ENCODE measurements at regions not wholly inside any gene's neighbourhood (a gene's known extent, or its start where the extent isn't known, plus 50 kb on each side); places are given as distances from the start of the nearest gene placed in this dataset.

DNA sequence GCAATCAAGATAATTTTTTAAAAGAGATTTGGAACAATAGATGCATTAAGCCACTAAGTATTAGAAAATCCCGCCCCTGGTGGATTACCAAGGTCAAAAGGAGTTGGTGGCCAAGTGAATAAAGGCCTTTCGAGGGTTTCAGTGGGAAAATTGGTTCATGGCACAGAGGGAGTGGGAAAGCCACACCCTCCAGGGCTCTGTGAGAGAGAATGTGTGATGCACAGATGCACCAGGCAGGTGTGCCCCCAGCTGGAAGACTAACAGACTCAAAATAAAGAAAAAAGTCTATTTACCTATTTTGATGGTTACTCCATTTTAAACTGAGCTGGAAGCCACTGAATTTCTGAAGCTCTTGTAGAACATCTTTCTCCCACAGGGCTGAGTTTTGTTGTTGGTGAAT, 278.0 kb downstream of the DRD1 start:
- TF ChIP-seq CTCF (conservative IDR thresholded peaks at IDR 0.05; ENCODE audit: low read length), result no peak
- no peak for TF ChIP-seq EZH2phosphoT487 (IDR thresholded peaks at IDR 0.05; ENCODE audit: borderline replicate concordance, low read depth, low read length)
